Tongue (tissue), 1 donor: ENCODE measurements at regions not wholly inside any gene's neighbourhood (a gene's known extent, or its start where the extent isn't known, plus 50 kb on each side); places are given as distances from the start of the nearest gene placed in this dataset.

Source experiments
- DNase-seq: peaks from one replicate; pipeline ENCODE4 v3.0.0-alpha.2; 2015

DNA sequence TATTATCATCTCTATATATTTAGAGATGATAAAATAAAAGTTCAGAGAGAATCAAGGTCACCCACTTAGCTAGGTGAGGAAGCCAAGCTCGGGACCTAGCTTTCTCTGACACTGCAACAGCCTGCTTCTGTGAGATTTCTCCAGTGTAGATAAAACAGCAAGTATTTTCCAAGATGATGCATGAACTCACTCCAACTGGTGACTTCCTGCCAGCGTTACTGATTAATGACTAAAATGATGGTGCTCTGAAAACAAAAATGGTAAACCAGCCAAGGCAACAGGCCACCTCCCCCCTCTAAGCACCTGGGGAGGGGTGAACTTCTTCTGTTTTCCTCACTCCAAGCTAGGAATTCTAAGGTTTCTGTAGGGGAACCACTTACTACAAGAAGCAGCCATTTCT lies 510.2 kb upstream of the ID2 start:
- DNase-seq = no peak

- DNase-seq = no peak
These were observed 509.2 kb upstream of the ID2 start for GRCh38 chr2:8172661-8173060.

DNA sequence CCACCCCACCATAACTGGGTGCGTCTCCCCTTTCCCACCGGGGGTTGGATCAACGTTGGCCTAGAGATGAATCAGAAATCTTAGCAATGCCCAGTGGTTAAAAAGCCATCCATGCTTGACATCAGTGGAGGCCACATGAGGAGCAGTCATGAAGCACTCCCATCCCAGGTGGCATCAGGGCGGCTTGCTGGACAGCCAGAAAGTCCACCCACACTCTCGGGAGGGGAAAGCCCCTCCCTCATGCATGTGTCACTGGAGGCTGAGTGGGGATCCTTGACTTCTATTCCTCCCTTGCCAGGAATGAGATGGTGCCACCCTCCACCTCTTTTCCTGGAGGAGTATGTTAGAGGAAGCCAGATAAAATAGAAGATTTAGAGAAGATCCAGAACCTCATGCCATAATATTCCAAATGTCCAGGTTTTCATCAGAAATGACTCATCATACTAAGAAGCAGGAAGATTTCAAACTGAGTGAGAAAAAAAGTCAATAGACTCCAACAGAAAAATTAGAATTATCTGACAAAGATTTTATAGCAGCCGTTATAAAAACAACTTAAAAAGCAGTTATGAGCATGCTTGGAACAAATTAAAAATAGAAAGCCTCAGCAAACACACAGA lies 507.1 kb upstream of the ID2 start:
- no peak for DNase-seq

GRCh38 chr2:8176887-8177286 lies 505.0 kb upstream of the ID2 start:
- DNase-seq = no peak

- no peak for DNase-seq
These were observed 504.3 kb upstream of the ID2 start for GRCh38 chr2:8177566-8177965.

DNA sequence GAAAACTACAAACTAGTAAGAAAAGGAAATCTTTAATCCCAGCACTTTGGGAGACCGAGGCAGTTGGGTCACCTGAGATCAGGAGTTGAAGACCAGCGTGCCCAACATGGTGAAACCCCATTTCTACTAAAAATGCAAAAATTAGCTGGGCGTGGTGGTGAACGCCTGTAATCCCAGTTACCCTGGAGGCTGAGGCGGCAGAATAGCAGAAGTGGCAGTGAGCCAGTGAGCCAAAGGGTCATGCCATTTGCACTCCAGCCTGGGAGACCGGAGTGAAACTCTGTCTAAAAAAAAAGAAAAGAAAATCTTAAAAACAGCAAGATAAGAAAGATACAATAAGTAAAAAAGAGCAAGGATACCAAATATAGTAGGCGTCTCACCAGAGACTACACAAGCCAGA lies 502.9 kb upstream of the ID2 start:
- DNase-seq = no peak

DNA sequence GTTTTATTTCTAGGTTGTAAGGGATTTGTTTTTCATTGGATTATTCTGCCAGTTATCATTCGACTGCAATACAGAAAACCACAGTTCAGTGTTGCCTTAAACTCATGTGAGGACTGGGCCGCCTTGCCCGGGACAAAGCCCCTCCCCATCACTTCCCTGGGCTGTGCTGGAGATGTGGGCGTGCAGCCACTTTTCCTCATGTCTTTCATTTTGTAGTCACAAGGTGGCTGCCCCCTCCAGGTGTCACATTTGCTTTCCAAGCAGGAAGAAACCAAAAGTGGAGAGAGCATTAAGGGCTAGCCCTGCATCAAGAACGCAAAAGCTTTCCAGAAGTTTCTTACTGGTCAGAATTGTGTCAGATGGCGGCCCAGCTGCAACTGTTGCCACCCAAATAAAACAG lies 492.5 kb upstream of the ID2 start:
- no peak for DNase-seq

DNA sequence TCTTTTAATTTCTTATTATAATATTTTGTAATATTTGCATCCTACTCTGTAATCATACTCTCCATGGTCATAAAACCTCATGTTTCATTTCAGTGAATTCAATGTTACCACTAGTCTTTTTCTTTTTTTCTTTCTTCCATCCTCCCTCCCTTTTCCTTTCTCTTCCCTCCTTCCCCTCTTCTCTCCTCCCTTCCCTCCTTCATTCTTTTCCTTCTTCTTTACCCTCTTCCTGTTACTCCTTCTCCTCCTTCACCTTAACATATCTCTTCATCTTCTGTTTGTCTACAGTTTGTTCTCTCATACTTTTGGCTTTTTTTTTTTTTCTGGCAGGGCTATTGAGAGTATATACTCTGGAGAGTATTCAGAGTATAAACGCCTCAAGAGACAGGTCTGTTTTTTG lies 491.6 kb upstream of the ID2 start:
- no peak for DNase-seq

GRCh38 chr2:8191427-8191826 lies 490.4 kb upstream of the ID2 start:
- no peak for DNase-seq

GRCh38 chr2:8193146-8193545 lies 488.7 kb upstream of the ID2 start:
- no peak for DNase-seq

DNA sequence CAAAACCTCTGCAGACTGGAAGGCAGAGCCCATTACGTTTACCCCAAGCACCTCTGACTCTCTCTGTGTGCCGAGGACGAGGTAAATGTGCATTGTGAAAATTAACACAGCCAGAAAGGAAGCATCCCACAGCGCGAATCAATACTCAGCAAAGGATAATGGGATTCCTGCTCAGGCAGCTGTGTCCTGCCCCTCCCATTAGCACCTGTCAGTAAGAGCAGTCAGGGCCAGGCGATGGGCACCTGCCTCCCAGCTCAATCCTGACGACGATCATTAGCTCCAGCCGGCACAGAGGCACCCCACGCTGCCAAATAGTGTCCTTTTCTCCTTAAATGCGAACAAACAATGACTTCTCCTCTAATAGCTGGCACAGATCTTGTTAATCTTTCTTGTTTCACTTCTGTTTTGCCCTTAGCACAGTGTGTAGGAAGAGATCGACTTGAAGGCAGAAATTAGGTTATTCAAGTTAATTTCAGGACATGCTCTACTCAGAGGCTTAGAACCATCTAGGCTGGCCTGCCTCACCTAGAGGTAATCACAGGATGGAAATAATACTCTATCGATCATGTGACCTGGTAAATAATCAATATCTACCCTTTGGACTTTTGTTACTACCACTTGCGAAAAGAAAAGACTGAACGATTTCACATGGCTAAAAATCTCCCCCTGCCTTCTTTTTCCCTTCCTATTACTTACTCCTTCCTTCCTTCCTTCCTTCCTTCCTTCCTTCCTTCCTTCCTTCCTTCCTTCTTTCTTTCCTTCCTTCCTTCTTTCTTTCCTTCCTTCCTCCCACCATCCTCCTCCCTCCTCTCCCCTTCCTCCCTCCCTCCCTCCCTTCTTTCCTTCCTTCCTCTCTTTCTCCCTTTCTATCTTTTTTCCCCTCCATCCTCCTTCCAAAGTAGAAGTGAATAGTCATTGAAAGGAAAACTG lies 487.9 kb upstream of the ID2 start:
- no peak for DNase-seq

DNA sequence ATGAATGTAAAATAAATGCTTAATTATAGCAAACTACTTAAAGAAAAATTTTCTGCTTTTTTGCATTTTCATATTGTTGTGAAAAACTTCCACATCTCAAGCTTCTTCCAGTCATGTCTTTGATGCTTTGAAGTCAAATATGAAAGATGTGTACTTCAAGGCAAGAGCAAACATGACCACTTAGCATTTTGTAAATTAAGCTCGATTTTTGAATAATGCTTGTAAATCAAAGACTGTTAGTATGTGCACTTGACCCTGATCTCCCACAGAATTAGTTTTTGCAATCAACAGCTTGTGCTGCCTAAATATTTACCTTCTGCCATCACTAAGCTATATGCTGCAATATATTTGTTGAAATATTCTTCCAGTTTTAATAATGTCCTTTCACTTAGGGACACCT lies 486.1 kb upstream of the ID2 start:
- DNase-seq = no peak

GRCh38 chr2:8196316-8196715 lies 485.5 kb upstream of the ID2 start:
- DNase-seq = no peak

- no peak for DNase-seq
These were observed 484.8 kb upstream of the ID2 start for GRCh38 chr2:8197101-8197500.

- DNase-seq = no peak
These were observed 484.0 kb upstream of the ID2 start for GRCh38 chr2:8197825-8198224.

GRCh38 chr2:8198766-8199382 lies 483.0 kb upstream of the ID2 start:
- no peak for DNase-seq

DNA sequence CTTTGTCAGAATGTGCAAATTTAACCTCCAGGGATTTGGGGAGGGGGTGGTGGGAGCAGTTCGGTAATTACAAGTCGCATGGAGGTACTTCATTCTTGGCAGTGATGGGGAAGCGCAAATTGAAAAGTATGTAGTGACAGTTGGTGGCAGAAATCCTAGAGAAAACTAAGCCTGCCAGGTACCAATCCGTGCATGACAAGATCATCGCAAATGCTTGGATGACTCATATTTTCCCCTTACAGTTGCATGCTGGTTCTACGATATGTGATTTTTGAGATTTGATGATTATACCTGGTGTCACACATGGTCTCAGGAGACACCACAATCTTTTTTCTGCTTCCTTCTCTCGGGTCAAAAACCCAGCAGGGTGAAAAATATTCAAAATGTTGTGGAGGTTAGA lies 479.7 kb upstream of the ID2 start:
- peak; percentile 30 for DNase-seq

DNA sequence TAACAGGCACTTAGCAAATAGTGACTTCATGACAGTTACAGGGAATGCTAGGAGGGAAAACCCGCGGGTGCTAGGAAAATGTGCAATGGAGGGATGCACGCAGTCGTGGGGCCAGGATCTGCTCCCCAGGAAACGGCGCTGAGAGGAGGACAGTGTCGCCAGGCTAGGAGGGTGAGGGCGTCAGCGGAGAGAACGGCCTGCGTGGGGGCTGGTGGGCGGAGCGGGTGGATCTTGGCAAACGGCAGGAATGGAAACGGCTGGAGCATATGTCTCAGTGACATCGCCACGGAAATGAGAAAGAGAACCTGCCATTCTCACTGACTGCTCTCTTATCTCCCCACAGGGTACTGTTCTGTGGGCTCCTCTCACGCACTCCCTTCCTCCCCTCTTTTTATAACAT lies 478.5 kb upstream of the ID2 start:
- no peak for DNase-seq

- no peak for DNase-seq
These were observed 477.1 kb upstream of the ID2 start for GRCh38 chr2:8204711-8205110.

- no peak for DNase-seq
These were observed 472.4 kb upstream of the ID2 start for GRCh38 chr2:8209494-8209893.

GRCh38 chr2:8211384-8211783 lies 470.5 kb upstream of the ID2 start:
- no peak for DNase-seq

DNA sequence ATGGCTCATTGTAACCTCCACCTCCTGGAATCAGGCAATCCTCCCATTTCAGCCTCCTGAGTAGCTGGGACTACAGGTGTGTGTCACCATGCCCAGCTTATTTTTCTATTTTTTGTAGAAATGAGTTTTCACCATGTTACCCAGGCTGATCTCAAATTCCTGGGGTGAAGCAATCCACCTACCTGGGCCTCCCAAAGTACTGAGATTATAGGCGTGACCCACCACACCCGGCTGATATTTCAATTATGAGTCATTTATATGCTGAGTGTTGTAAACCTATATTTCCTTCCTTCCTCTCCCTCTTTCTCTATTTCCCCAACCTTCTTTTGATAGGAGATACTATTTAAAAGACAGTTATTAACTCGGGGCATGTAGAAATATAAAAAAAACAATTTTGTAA lies 469.6 kb upstream of the ID2 start:
- DNase-seq = no peak

DNA sequence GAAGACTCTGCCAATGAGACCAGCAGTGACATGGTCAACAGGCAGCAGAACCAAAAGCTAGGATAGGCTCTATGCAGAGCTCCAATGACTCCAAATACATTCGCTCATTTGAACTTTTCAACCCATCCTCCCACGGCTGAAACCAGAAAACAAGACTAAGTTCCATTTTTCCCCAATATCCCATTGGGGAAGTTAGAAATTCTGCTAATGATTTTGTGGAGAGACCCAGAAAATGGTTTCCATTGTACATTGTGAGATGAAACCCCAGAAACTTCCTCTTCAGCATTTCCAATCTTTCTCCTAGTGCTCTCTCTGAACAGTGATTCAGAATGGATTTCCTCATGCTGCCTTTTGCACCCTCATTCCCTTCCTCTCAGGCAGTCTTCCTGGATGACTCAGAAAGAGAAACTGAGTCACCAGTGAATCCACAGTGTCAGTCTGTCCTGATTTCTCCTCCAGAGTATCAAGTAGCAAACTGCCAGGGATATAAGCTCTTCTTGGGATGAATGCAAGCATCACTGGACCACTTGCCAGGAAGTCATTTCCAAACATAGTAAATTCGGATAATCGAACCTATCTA lies 467.7 kb upstream of the ID2 start:
- no peak for DNase-seq
